ENCODE measurements at regions not wholly inside any gene's neighbourhood (a gene's known extent, or its start where the extent isn't known, plus 50 kb on each side); places are given as distances from the start of the nearest gene placed in this dataset.

- no peak for TF ChIP-seq CHD2 (IDR thresholded peaks at IDR 0.05; ENCODE audit: low read length, partially characterized antibody)
- TF ChIP-seq CBX8 (IDR thresholded peaks at IDR 0.05), result no peak
- TF ChIP-seq RFX5 (IDR thresholded peaks at IDR 0.05), result no peak
- TF ChIP-seq CTCF (IDR thresholded peaks at IDR 0.05), result no peak
- no peak for TF ChIP-seq KDM5A (IDR thresholded peaks at IDR 0.05)
- TF ChIP-seq USF2 (IDR thresholded peaks at IDR 0.05), result no peak
- no peak for TF ChIP-seq RNF2 (IDR thresholded peaks at IDR 0.05; ENCODE audit: borderline replicate concordance, low read depth)
- TF ChIP-seq CEBPB (IDR thresholded peaks at IDR 0.05), result no peak
- TF ChIP-seq EP300 (IDR thresholded peaks at IDR 0.05), result no peak
- TF ChIP-seq POLR2A (IDR thresholded peaks at IDR 0.05; ENCODE audit: low read length), result no peak
- no peak for TF ChIP-seq HOXA7 (CRISPR knock-in tag; IDR thresholded peaks at IDR 0.05)
- no peak for TF ChIP-seq RAD21 (conservative IDR thresholded peaks at IDR 0.05 in 1 of 2, IDR thresholded peaks at IDR 0.05 in 1 of 2)
- no peak for TF ChIP-seq ELK1 (IDR thresholded peaks at IDR 0.05; ENCODE audit: low read depth, low read length)
- no peak for TF ChIP-seq MAX (IDR thresholded peaks at IDR 0.05)
Measured at GRCh38 chr1:110786802-110787327, 86.1 kb upstream of the CD53 start.

Data from A549 (cell line).